ENCODE measurements at regions not wholly inside any gene's neighbourhood (a gene's known extent, or its start where the extent isn't known, plus 50 kb on each side); places are given as distances from the start of the nearest gene placed in this dataset.
"Not testable (repeated sequence)": the region's sequence is repeated elsewhere in the genome, so short reads cannot be mapped to it uniquely, and the experiment has no call there.

DNA sequence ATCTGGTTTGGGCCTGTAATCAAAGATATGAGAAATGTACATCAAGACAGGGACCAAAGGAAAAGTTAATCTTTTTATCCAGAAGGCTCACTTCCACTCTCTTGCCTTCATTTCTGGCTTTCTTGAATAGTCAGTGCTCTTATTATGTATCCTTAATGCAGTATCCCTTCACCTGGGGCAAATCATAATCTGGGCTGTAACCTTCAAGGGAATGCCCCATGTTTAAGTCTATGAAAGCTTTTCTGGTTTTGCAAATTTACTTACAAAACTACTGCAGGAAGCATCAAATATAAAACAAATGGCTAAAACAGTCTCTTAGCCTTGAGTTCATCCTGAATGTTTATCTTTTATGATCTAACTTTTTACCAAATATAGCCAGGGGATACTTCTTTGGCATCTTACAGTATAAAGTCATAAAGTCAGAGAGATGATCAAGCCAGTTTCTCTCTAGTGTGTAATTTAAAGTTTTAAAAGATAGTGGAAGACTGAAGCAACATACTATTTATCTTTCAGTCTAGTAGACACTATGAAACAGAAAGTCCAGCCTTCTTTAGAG, 1214.8 kb downstream of the STIM2 start:
- Histone ChIP-seq H3K36me3 (no peaks in the 10 kb centered on the region), H3K4me1 (no peaks in the 10 kb centered on the region), H3K27ac (no peak overlapping the region), H3K4me3 (no peak overlapping the region), H3K27me3 (no peaks in the 10 kb centered on the region), H3K9me3 (peaks cover 0 to 4% (median 0%) of the 10 kb centered on the region in 12 donors)
- no peak for TF ChIP-seq CTCF (IDR thresholded peaks at IDR 0.05)
- no peak for TF ChIP-seq POLR2A (IDR thresholded peaks at IDR 0.05)
- ATAC-seq (no peak), DNase-seq (no peak)
- intact Hi-C loops (cut with DNase I) = no loop called here

- 74 to 86% (median 77%) methylated on average over 9 of the region's 9 CpGs for WGBS, 4 donors
- intact Hi-C loops (cut with DNase I); H3K4me1 ChIP-seq; H3K36me3 ChIP-seq; ATAC-seq; H3K9me3 ChIP-seq; H3K27me3 ChIP-seq; H3K4me3 ChIP-seq; H3K27ac ChIP-seq; DNase-seq: not testable (repeated sequence)
Measured at GRCh38 chr4:28077203-28077602, 1216.6 kb downstream of the STIM2 start.

DNA sequence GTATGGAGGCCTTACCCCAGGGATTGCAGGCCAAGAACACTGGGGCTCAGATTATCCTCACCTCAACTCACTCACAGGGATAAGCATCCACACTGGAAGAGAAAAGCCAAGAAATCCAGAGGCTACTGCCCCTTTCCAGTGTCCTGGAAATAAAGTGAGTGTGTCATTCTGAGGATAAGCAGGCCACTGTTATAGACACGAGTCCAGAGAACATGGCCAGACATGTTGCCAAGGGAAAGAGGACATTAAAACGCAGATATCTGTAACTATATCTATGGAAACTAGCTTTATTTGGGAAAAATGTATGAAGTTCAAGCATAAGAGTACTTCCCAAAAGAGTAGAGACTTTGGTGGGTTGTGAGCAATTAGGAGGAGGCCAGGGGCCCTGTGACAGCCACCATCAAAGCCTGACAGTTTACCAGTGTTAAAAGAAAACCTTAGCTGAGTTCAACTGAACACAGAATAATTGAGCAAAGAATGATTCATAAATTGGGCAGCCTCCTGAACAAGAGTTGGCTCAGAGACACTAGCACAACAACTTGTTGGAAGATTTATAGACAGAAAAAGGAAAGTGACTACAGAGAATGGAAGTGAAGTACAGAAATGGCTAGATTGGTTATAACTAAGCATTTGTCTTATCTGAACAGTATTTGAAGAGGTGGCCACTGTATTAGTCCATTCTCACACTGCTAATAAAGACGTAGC, 1222.2 kb downstream of the STIM2 start:
- intact Hi-C loops (cut with DNase I) = no loop called here
- H3K27ac ChIP-seq = no peak overlapping the region
- WGBS, 4 donors = 74 to 83% (median 78%) methylated on average over 3 of the region's 3 CpGs

DNA sequence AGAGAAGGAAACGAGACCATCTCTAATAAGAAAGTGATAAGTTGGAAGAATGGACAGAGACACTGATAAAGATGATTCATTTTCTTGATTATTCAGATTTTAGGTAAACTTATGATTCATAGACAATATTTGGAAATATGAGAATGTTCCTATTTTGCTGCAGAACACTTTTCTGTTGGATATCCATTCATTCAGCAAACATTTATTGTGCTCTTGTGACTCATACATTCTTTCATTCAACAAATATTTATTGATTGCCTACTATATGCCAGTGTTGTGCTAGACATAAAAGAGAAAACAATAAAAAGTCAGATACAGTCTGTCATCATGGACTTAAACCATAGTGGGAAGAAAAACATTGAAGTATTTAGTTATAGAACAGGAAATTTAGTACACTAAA, 1232.0 kb downstream of the STIM2 start:
- Histone ChIP-seq H3K9me3 (peaks cover 0 to 5% (median 0%) of the 10 kb centered on the region in 12 donors), H3K4me1 (no peaks in the 10 kb centered on the region), H3K27ac (no peak overlapping the region), H3K27me3 (no peaks in the 10 kb centered on the region), H3K4me3 (no peak overlapping the region), H3K36me3 (no peaks in the 10 kb centered on the region)
- TF ChIP-seq POLR2A (IDR thresholded peaks at IDR 0.05) (no peak), CTCF (IDR thresholded peaks at IDR 0.05) (no peak)
- no peak for DNase-seq
- no peak for ATAC-seq
- intact Hi-C loops (cut with DNase I) = no loop called here
- 56 to 67% (median 60%) methylated on average over 1 of the region's 1 CpG for WGBS, 4 donors

More for the DNA sequence above, 1222.2 kb downstream of the STIM2 start:
- DNase-seq = no peak
- Histone ChIP-seq H3K4me3 (no peak overlapping the region), H3K4me1 (no peaks in the 10 kb centered on the region), H3K9me3 (peaks cover 0 to 8% (median 0%) of the 10 kb centered on the region in 12 donors), H3K36me3 (no peaks in the 10 kb centered on the region), H3K27me3 (no peaks in the 10 kb centered on the region)
- ATAC-seq = no peak
- no peak for TF ChIP-seq CTCF (IDR thresholded peaks at IDR 0.05)
- no peak for TF ChIP-seq POLR2A (IDR thresholded peaks at IDR 0.05)

DNA sequence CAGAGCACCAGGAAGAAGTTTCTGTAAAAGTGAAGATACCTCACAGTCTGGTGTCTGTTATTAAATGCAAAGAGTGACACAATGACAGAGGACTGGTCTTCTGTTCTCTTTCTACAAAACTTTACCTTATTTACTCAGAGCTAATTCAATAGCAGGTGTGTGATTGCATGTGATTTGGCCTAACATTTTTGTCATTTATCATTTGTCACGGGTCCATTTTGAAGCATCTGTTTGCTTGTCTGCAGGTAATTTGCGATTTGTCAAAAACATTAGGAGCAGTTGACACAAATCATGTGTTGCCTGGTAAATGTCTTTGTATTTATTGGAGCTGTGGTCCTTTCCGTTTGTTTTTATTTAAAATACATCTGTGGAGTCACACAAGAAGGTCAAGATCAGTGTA, 1232.4 kb downstream of the STIM2 start:
- Histone ChIP-seq H3K9me3 (peaks cover 0 to 5% (median 0%) of the 10 kb centered on the region in 12 donors), H3K27me3 (no peaks in the 10 kb centered on the region), H3K4me3 (no peak overlapping the region), H3K4me1 (no peaks in the 10 kb centered on the region), H3K36me3 (no peaks in the 10 kb centered on the region), H3K27ac (no peak overlapping the region)
- no peak for DNase-seq
- TF ChIP-seq CTCF (IDR thresholded peaks at IDR 0.05) (no peak), POLR2A (IDR thresholded peaks at IDR 0.05) (no peak)
- intact Hi-C loops (cut with DNase I) = no loop called here
- ATAC-seq = no peak
- WGBS, 4 donors = 42 to 66% (median 51%) methylated on average over 3 of the region's 3 CpGs

All from heart left ventricle (tissue), 16 donors.